DMS53 treated with DMSO at 0.1 percent for 48 hours (cell line): ENCODE measurements at regions not wholly inside any gene's neighbourhood (a gene's known extent, or its start where the extent isn't known, plus 50 kb on each side); places are given as distances from the start of the nearest gene placed in this dataset.
A peak's percentile ranks its signal among the peaks of the same experiment; 100 is the strongest.

Source experiments
- DNase-seq: peaks from one replicate; lab custom pipeline; 2025; ENCODE audit not compliant: unreplicated experiment; lab: John Stamatoyannopoulos, UW

- DNase-seq, result no peak
Measured at GRCh38 chr13:34405410-34406181, 536.5 kb upstream of the NBEA start.

GRCh38 chr13:34408640-34409039 lies 533.4 kb upstream of the NBEA start:
- DNase-seq, result no peak

GRCh38 chr13:34409496-34410182 lies 532.4 kb upstream of the NBEA start:
- no peak for DNase-seq

- no peak for DNase-seq
Measured at GRCh38 chr13:34410678-34411077, 531.4 kb upstream of the NBEA start.

GRCh38 chr13:34411177-34411576 lies 530.9 kb upstream of the NBEA start:
- DNase-seq, result no peak

- peak; percentile 22 for DNase-seq
Measured at GRCh38 chr13:34411894-34412293, 530.2 kb upstream of the NBEA start.

- DNase-seq, result no peak
Measured at GRCh38 chr13:34412295-34412694, 529.8 kb upstream of the NBEA start.

- DNase-seq, result no peak
Measured at GRCh38 chr13:34412817-34413375, 529.2 kb upstream of the NBEA start.

GRCh38 chr13:34413538-34414210 lies 528.4 kb upstream of the NBEA start:
- DNase-seq, result no peak

- DNase-seq, result no peak
Measured at GRCh38 chr13:34414616-34415015, 527.5 kb upstream of the NBEA start.

- DNase-seq, result peak; percentile 63
Measured at GRCh38 chr13:34416971-34417380, 525.1 kb upstream of the NBEA start.

GRCh38 chr13:34417896-34418295 lies 524.2 kb upstream of the NBEA start:
- DNase-seq, result no peak

GRCh38 chr13:34419025-34419424 lies 523.0 kb upstream of the NBEA start:
- DNase-seq, result peak; percentile 91

- no peak for DNase-seq
Measured at GRCh38 chr13:34419755-34420154, 522.3 kb upstream of the NBEA start.

- DNase-seq, result no peak
Measured at GRCh38 chr13:34420702-34421346, 521.2 kb upstream of the NBEA start.

- no peak for DNase-seq
Measured at GRCh38 chr13:34421347-34421719, 520.7 kb upstream of the NBEA start.

GRCh38 chr13:34421858-34422475 lies 520.1 kb upstream of the NBEA start:
- DNase-seq, result no peak

- no peak for DNase-seq
Measured at GRCh38 chr13:34422956-34423355, 519.1 kb upstream of the NBEA start.

- no peak for DNase-seq
Measured at GRCh38 chr13:34425327-34425949, 516.6 kb upstream of the NBEA start.

GRCh38 chr13:34428911-34429310 lies 513.2 kb upstream of the NBEA start:
- DNase-seq, result no peak
